Stimulated activated CD4-positive, alpha-beta T cell treated with anti-CD3 and anti-CD28 coated beads, Interleukin-4, amount 100 ng/mL, for 1 hour (primary cell): ENCODE measurements at regions not wholly inside any gene's neighbourhood (a gene's known extent, or its start where the extent isn't known, plus 50 kb on each side); places are given as distances from the start of the nearest gene placed in this dataset.
"Not testable (repeated sequence)": the region's sequence is repeated elsewhere in the genome, so short reads cannot be mapped to it uniquely, and the experiment has no call there.

Source experiments
- DNase-seq: peaks from one replicate; pipeline ENCODE4 v3.0.0-alpha.2; 2020

DNA sequence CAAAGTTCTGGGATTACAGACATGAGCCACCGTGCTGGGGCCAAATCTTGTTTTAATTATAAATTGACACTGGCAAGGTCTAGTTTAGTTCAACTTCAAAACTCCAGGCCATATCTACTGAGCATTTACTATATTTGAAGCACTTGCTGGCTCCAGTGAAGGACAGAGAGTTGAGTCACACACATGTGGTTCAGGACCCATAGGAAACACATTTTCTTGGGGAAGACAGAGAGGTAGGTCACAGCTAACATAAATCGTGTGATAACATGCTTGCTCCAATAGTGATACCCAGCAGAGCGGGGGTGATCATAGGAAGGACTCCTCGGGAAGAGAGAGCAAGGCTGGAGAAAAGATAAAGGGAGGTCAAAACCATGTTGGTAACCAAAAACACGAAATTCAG is 170.6 kb upstream of the TSC22D1 start:
- DNase-seq, result no peak

DNA sequence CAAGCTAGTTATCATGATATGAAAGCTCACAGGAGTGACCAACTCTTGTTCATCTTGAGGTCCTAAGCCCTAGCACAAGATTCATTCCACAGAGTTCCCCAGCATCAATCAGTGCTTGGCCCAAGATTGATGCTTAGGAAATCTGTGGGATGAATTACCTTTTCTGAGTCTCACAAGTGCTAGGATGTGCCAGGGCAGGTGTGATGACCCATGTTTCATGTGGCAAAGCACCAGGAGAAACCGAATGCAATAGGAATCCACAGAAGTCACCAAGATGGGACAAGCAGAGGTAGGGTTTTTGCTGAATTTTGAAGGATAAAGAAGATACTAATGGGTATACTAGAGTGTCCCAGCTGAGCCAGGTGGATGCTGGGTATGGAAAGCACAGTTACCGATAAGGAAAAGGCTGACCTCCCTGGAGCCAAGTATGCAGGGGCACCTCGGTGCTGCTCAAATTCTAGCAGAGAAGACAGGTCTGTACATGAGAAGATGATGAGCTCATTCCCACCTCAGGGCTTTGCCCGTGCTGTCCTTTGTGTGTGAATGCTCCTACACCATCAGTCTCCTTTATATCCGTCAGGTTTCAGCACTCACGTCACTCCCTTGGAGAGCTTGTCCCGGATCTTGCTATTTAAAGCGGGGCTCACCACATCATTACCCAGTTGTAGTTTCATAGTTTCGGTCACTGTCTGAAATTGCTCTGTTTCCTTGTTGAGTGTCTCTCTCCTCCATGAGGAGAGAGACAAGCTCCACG is 168.9 kb upstream of the TSC22D1 start:
- no peak for DNase-seq

DNA sequence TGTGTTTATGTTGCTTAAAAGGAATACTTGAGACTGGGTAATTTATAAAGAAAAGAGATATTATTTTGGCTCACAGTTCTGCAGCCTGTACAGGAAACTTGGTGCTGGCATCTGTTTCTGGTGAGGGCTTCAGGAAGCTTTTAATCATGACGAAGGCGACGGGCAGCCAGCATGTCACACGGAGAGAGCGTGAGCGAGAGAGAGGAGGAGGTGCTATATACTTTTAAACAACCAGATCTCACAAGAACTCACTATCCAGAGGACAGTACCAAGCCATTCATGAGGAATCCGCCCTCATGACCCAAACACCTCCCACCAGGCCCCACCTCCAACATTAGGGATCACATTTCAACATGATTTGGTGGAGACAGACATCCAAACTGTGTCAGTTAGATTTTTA is 163.4 kb upstream of the TSC22D1 start:
- DNase-seq, result no peak

DNA sequence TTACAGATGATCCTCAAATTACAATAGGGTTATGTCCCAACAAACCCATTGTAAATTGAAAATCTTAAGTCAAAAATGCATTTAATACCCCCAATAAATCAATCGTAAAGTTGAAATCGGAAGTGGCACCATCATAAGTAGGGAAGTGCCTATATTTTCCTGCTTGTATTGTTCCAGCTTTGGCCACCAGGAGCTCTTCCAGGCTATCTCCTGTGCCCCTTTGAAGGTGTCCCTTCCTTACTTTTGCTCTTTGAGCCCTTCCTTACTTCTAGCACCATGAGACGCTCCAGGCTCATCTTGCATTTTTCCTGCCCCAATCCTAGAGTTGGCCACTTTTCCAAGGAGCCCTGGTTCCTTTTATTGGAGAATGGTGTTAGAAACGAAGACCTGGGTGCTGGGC is 163.0 kb upstream of the TSC22D1 start:
- no peak for DNase-seq

DNA sequence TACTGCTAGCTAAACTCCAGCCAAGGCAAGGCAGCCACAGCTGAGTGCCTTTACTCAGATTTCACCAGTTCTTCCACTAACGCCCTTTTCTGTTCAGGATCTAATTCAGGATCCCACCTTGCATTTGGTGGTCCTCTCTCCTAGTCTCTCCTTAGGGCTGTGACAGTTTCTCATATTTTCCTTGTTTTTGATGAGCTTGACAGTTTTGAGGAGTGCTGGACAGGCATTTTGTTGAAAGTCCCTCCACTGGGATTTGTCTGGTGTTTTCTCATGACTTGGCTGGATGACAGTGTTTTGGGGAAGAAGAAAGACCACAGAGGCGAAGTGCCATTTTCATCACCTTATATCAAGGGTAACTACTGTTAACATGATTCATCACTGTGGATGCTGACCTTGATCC is 162.3 kb upstream of the TSC22D1 start:
- no peak for DNase-seq

DNA sequence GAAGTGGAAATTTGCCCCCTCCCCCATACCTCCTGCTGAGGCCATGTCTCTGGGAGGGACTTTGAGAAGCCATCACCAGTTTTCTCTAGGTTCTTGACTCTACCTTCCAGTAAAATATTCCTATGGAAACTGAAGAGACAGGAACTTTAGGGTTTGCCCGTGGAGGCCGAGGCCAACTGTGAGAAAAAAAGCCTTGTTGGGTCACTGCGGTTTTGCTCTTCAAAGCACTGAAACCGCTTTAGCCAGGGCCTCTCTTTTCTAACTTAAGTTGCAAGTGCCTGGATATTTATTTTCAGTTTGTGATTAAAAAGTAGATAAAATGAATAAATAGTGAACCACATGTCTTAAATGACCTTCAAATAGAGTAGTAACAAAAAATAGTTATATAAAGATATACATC is 159.7 kb upstream of the TSC22D1 start:
- DNase-seq, result no peak

DNA sequence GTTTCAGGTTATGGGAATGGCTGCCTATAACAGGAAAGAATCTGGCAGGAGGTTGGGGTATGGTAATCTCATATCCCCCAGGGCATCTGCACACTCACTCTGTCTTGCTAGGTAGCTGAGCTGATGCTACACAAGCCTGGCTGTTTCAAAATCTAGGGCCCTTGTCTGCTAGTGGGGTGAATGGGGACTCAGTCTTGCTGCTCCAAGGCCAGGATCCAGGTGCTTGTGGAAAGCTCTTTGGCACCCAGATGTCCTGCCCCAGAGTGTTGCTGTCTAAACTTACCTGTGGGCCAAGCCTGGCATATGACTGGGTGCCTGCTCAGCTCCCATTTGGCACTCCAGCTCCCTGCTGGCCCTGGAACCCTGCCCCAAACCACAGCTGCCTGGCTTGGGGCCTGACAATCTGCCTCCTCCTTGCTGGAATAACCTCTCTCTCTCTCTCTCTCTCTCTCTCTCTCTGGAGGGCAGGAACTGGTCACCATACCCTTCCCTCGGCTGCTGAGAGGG is 158.1 kb upstream of the TSC22D1 start:
- no peak for DNase-seq

DNA sequence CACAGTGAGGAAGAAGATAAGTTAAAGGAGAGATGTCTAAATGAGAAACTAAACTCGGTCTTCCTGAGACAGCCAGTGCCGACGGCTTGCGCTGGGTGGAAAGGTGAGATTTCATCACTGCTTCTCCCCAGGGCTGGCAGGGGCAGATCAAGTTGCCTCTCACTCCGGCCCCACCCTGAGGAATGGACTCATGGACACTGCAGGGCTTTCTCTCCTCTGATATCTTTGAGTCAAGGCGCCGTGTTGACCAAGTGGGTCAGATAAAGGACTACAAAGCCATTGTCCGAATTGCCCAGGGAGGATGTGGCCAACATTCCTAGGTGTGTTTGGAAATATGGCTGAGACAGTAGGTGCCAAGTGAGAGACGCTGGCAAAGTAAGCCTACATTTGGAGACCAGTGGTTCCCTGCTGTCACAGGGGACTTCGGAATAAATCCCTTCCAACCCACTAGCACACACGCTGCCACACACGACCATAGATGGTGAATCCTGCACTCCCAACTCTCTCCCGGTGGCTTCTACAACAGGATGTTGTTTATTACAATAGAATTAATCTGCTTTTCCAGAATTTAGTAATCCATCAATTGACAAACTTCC is 156.5 kb upstream of the TSC22D1 start:
- DNase-seq, result no peak

DNA sequence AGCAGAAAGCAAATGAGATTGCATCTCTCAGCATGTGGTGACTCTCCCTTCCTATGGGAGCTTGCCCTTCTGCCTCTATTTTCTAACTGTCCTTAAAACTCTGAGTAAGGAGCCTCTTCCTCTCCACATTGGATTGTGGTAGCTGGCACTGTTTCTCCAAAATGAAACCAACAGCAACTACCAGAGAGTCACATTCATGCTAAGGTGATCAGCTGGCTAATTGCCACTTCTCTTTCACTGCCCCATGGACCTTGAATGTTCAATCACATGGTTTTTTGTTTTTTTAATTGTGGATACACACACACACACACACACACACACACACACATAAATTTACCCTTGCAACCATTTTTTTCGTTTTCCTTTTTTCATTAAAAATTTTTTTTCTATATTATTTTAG is 154.7 kb upstream of the TSC22D1 start:
- DNase-seq, result no peak

DNA sequence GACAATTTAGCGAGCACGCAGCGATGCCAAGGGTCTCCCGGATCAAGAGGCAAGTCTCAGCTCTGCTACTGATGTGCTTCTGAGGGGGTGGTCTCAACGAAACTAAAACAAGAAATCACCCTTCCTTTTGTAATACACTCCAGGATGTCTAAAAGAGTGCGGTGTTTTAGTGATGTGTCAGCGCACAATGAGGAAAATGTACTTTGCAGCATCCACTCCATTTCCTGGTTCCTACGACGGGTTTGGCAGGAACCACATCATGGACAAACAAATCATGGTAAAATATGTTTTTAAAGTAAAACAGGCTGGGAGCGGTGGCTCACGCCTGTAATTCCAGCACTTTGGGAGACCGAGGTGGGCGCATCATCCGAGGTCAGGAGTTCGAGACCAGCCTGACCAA is 154.0 kb upstream of the TSC22D1 start:
- no peak for DNase-seq

DNA sequence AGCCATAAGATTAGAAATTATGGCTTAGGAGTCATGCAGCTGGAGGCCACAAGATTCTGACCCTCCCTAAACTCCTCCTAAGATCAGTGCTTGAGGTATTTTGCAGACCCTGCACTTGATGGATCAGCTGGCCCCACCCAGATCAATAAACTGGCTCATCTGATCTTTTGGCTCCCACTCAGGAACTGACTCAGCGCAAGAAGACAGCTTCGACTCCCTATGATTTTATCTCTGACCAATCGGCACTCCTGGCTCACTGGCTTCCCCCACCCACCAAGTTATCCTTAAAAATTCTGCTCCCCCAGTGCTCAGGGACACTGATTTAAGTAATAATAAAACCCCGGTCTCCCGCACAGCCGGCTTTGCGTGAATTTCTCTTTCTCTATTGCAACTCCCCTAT is 151.5 kb upstream of the TSC22D1 start:
- not testable (repeated sequence) for DNase-seq

DNA sequence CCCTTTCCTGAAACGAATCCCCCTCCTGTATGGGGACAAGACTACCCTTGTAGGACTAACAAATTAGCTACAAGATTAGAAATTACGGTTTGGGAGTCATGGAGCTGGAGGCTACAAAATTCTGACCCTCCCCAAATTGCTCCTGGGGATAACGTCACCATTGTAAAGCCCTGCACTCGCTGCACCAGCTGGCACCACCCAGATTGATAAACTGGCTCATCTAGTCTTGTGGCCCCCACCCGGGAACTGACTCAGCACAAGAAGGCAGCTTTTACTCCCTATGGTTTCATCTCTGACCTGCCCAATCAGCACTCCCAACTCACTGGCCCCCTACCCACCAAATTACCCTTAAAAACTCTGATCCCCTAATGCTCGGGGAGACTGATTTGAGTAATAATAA is 150.6 kb upstream of the TSC22D1 start:
- no peak for DNase-seq

DNA sequence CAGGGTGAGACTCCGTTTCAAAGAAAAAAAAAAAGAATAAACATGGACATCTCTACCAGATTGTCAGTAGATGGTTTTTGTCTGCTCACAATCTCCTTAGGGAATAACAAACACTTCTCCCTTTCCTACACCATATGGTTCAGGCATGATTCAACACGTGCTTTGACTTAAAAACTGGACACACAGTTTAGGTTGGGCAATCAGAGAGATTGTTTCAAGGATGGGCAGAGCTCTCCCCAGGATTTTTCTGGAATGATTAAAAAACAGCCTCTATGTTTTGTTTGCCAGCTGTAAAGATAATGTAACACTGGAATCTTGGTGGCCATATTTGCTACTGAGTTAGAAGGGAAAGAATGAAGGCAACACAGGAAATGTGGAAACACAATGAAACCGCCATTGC is 150.1 kb upstream of the TSC22D1 start:
- DNase-seq, result no peak

DNA sequence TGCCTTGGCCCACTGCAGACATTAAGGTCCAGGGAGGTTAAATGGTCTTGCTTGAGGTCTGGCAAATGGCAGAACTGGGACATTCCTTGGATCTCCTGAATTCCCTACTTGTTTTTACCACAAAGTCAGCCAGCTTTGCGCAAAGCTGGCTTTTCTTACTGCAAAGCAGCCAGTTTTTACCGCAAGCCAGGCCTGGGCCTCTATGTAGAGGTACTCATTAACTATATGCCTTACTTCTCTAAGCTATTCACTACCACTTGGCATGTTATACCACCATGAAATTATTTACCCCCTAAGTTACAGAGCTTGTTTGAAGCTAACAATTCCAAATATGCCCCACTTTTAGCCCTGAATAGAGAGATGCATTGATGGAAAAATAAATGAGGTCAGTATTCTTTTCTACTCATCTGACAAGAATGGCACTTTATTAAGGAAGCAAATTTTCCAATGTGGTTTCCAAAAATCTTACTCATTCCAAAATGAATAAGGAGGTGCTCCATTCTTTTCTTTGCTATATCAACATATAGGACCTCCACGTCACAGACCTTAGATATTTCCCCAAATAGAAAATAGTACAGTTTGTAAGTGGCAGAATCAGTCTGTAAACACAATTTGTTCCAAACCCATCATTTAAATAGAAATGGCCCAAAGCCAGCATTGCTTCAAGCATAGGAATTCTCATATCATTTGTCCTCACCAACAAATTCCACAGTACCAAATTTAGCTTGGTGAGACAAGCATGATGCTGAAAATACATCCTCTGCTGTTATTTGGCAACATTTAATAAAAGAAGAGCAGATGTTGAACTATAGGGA is 143.9 kb upstream of the TSC22D1 start:
- no peak for DNase-seq

DNA sequence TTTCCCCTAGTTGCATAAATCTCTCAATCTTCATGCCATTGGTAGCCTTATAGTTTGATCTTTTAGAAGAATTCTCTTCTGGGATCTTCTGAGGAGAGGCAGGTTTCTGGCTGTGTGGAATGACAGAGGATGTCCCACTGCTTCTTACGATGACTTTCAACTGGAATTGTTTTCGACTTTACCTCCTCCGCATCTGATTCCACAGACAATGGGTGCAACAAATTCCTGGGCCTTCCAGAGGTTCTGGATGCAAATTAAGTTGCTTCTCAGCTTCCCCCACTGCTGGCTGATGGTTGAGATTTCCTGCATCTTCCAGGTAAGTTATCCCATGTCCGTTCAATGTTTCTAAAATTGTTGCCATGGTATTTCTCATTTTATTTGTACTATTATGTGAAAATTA is 142.3 kb upstream of the TSC22D1 start:
- DNase-seq, result no peak

DNA sequence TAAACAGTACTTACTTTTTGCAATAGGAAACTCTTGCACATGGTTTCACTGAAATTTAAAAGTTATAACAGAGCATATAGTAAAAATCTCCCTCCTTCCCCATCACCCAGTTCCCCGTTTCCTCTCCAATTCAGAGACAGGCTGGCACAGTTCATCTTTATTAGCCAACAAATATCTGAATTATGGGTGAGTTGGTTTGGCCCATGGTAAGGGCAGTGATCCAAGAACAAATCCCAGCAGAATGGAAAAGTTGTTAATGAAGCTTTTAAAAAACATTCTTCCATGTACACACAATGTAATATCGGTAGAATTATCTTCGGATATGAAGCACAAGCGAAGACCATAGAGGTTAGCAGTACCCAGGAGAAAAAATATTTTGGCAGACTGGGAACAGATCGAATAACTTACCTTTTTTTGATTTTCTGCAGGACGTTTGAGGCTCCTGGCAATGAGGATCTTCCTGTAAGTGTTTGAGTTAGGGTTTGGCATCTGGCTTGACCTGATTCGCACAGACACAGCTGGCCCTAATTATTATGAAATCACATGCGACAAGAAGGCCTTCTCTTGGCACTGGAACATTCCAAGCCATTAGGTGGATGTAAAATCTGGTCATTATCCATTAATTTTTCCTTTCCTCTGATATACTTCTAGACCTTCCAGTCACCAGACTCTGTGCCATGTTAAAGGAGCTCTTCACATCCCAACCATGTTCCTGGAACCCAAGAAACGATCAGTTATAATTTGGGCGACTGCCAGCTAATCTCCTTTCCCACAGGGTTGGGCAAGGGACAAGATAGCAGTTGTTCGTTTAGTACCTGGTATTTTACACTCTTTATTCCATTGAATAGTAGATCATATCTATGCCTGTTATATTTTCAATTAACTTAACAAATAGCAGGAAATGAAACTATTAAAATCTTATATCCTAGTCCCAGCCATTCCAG is 139.4 kb upstream of the TSC22D1 start:
- no peak for DNase-seq

DNA sequence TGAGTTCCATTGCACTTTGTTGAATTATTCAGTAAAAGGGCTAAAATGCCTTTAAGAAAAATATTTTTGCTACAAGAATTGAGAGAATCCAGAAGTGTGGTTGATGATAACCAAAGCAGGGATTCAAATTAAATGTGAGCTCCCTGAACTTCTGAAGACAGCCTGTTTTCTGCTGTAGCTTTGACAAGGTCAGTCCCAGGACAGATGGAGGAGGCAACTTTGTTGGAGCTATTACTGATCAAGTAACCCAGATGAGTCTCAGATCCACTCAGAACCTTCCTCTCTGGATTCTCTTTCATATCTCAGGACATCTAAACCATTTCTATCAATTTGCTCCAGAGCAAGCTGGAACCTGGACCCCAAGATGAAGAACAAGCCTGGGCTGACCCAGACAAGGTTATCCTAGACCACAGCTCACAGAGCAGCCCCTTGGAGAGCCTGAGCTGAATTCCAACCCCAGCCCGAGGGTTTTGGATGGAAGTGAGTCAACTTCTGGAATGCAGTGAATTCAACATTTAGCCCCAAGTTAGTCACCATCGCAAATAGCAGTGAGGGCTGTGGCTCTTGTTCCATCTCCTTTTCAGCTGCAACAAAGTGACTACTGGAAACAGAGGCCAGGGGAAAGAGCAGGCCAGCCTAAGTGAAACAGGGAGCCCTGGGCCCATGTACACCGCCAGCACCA is 137.8 kb upstream of the TSC22D1 start:
- no peak for DNase-seq

DNA sequence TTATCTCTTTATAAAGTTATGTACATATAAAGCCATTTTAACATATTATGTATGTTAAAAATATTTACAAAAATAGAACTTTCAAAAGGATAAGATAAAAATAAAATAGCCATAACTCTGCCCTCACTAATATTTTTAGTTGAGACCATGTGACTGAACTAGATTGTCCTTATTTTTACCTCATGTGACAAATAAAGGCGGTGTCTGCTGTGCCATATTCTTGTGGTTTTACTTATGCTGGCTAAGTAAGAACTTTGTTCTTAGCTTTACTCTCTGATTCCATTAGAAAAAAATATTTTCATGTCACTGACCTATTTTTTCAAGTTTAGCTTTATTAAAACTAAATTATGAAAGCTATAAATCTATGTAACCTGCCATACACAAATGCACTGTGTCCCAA is 135.6 kb upstream of the TSC22D1 start:
- no peak for DNase-seq

DNA sequence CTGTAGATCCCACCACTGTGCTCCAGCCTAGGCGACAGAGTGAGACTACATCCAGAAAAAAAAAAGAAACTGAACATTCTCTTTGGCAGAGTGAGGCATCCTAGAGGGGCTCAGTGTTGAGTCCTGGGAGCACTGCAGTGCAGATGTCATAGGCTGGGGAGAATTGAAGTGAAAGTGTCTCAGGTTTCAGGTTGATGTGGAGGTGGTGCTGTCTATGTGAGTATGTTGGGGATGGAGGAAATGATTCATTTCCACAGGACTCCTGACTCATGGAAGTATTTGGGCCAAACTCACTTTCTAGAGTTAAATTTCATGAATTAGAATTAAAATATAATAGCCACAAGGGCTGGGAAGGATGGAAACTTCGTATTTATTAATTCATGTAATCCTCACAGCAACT is 134.4 kb upstream of the TSC22D1 start:
- peak; percentile 4 for DNase-seq

DNA sequence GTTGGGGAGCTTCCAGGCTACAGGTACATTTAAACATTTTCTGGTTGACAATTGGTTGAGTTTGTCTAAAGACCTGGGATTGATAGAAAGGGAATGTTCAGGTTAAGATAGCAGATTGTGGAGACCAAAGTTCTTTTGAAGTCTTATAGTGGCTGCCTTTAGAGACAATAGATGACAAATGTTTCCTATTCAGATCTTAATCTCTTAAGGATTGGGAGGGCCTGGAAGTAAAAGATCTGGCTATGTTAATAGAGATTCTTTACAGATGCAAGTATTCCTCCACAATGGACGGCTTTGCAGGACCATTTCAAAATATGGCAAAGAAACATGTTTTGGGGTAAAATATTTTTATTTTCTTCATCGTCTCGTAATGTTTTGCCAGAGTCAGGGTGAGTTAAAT is 128.7 kb upstream of the TSC22D1 start:
- DNase-seq, result not testable (repeated sequence)

DNA sequence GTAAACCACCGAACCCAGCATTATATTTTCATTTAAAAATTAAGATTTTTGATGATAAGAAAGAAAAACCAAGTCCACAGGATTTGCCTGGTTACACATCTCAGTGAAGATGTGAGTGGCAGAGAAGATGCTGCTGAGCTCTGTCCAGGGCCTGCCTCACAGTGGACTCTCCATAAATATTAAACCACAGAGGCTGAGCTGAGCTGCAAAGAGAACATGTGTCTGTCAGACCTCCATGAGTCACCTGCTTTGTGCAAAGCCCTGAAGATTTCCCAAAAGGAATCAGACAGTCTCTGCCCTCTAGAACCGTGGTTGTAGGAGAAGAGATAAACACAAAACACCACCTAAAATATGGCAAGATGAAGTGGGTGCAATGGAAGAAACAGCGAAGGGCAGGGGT is 127.2 kb upstream of the TSC22D1 start:
- DNase-seq, result no peak

DNA sequence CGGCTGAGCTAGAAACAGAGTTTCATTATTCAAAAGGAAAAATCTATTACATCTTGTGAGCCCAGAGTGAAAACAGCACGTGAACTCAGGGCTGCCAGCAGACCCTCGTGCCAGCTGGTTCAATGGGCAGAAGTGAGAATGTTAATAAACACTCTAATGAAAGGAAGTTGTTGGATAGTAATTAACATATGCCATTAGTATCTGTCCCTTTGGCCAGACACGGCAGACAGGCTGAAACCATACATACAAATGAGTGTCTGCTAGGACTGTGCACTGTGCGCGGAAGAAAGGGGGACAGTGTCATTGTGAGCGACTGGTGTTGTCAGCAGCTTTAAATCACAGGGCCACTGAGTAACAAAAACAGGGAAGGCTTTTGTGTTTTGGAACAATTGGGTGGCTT is 121.9 kb upstream of the TSC22D1 start:
- no peak for DNase-seq
